DND-41 (cell line): ENCODE measurements at regions not wholly inside any gene's neighbourhood (a gene's known extent, or its start where the extent isn't known, plus 50 kb on each side); places are given as distances from the start of the nearest gene placed in this dataset.

Experiments used
- CTCF ChIP-seq: IDR thresholded peaks from 2 replicates; pipeline ENCODE4 v1.5.1; 2012; ENCODE audit warnings: borderline replicate concordance, low read length, moderate library complexity, mild to moderate bottlenecking; ENCODE audit not compliant: poor library complexity, severe bottlenecking; ENCODE audit errors: extremely low read depth
- EZH2 ChIP-seq: IDR thresholded peaks from 3 replicates; pipeline ENCODE4 v1.6.1; 2012; ENCODE audit warnings: borderline replicate concordance, low read depth, mild to moderate bottlenecking, moderate library complexity, low read length, inconsistent platforms; ENCODE audit not compliant: severe bottlenecking

- TF ChIP-seq CTCF (no peak), EZH2 (no peak)
These were observed 190.2 kb upstream of the HMGA2 start for GRCh38 chr12:65634061-65634460.
